OCI-LY7 (cell line): ENCODE measurements at regions not wholly inside any gene's neighbourhood (a gene's known extent, or its start where the extent isn't known, plus 50 kb on each side); places are given as distances from the start of the nearest gene placed in this dataset.

Experiments used
- EZH2phosphoT487 ChIP-seq: fragments of 200-600 bp; sonication (generic); IDR thresholded peaks from 2 replicates; pipeline ENCODE4 v1.6.1; 2018; ENCODE audit warnings: low read depth, borderline replicate concordance, mild to moderate bottlenecking, mixed run types, antibody characterized with exemption, low read length, moderate library complexity, mixed read lengths
- TF ChIP-seq, protein P1 (sequence below): fragments of 200-600 bp; sonication (generic); conservative IDR thresholded peaks from 2 replicates; pipeline ENCODE4 v1.5.1; 2014; ENCODE audit warnings: mild to moderate bottlenecking, antibody characterized with exemption, low read length, moderate library complexity, mixed read lengths

DNA sequence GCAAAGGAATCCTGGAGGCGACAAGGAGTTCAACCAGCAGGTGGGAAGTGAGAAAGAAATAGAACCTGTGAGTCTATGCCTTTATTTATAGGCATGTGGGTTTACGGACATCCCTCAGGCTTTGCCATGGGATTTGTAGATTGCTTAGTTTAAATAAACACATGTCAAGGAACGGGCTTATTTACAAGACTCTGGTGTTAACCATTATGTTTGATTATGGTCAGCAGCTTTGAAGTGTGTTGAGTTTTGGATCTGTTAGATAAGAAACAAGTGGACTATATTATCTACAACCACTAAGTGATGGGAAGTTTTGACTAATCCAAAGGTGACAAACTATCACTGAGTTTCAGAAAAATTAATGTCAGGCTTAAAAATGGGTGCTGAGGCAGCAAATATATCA lies 143.2 kb downstream of the SLITRK5 start:
- TF ChIP-seq, protein P1, sequence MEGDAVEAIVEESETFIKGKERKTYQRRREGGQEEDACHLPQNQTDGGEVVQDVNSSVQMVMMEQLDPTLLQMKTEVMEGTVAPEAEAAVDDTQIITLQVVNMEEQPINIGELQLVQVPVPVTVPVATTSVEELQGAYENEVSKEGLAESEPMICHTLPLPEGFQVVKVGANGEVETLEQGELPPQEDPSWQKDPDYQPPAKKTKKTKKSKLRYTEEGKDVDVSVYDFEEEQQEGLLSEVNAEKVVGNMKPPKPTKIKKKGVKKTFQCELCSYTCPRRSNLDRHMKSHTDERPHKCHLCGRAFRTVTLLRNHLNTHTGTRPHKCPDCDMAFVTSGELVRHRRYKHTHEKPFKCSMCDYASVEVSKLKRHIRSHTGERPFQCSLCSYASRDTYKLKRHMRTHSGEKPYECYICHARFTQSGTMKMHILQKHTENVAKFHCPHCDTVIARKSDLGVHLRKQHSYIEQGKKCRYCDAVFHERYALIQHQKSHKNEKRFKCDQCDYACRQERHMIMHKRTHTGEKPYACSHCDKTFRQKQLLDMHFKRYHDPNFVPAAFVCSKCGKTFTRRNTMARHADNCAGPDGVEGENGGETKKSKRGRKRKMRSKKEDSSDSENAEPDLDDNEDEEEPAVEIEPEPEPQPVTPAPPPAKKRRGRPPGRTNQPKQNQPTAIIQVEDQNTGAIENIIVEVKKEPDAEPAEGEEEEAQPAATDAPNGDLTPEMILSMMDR, result no peak
- TF ChIP-seq EZH2phosphoT487, result no peak
